ENCODE measurements at regions not wholly inside any gene's neighbourhood (a gene's known extent, or its start where the extent isn't known, plus 50 kb on each side); places are given as distances from the start of the nearest gene placed in this dataset.

GRCh38 chrX:1938190-1938589 lies 323.3 kb downstream of the ASMT start:
- H3K4me3 Mint-ChIP-seq (ENCODE audit: unreplicated experiment): no peak overlapping the region
- H3K27me3 Mint-ChIP-seq (ENCODE audit: unreplicated experiment): no peaks in the 10 kb centered on the region
- H3K4me1 Mint-ChIP-seq (ENCODE audit: unreplicated experiment): peaks cover 5% of the 10 kb centered on the region
- TF ChIP-seq CTCF (IDR thresholded peaks at IDR 0.05): no peak
- H3K9me3 Mint-ChIP-seq (ENCODE audit: unreplicated experiment): no peaks in the 10 kb centered on the region
- no peak overlapping the region for H3K27ac Mint-ChIP-seq (ENCODE audit: unreplicated experiment)
- DNase-seq (ENCODE audit: extremely low spot score, unreplicated experiment): no peak
- no peaks in the 10 kb centered on the region for H3K36me3 Mint-ChIP-seq (ENCODE audit: unreplicated experiment)

GRCh38 chrX:1941321-1941720 lies 326.5 kb downstream of the ASMT start:
- no peak overlapping the region for H3K4me3 Mint-ChIP-seq (ENCODE audit: unreplicated experiment)
- no peaks in the 10 kb centered on the region for H3K27me3 Mint-ChIP-seq (ENCODE audit: unreplicated experiment)
- H3K27ac Mint-ChIP-seq (ENCODE audit: unreplicated experiment): no peak overlapping the region
- no peaks in the 10 kb centered on the region for H3K4me1 Mint-ChIP-seq (ENCODE audit: unreplicated experiment)
- DNase-seq (ENCODE audit: extremely low spot score, unreplicated experiment): no peak
- TF ChIP-seq CTCF (IDR thresholded peaks at IDR 0.05): no peak
- no peaks in the 10 kb centered on the region for H3K36me3 Mint-ChIP-seq (ENCODE audit: unreplicated experiment)
- H3K9me3 Mint-ChIP-seq (ENCODE audit: unreplicated experiment): no peaks in the 10 kb centered on the region

GRCh38 chrX:1945879-1946278 lies 331.0 kb downstream of the ASMT start:
- Mint-ChIP-seq H3K27me3 (ENCODE audit: unreplicated experiment) (no peaks in the 10 kb centered on the region), H3K4me1 (ENCODE audit: unreplicated experiment) (no peaks in the 10 kb centered on the region), H3K9me3 (ENCODE audit: unreplicated experiment) (no peaks in the 10 kb centered on the region), H3K4me3 (ENCODE audit: unreplicated experiment) (no peak overlapping the region), H3K36me3 (ENCODE audit: unreplicated experiment) (no peaks in the 10 kb centered on the region), H3K27ac (ENCODE audit: unreplicated experiment) (no peak overlapping the region)
- no peak for TF ChIP-seq CTCF (IDR thresholded peaks at IDR 0.05)
- DNase-seq (ENCODE audit: extremely low spot score, unreplicated experiment): no peak

GRCh38 chrX:1946974-1947373 lies 332.1 kb downstream of the ASMT start:
- no peak for DNase-seq (ENCODE audit: extremely low spot score, unreplicated experiment)
- H3K27me3 Mint-ChIP-seq (ENCODE audit: unreplicated experiment): no peaks in the 10 kb centered on the region
- H3K36me3 Mint-ChIP-seq (ENCODE audit: unreplicated experiment): no peaks in the 10 kb centered on the region
- no peak for TF ChIP-seq CTCF (IDR thresholded peaks at IDR 0.05)
- no peaks in the 10 kb centered on the region for H3K9me3 Mint-ChIP-seq (ENCODE audit: unreplicated experiment)
- H3K27ac Mint-ChIP-seq (ENCODE audit: unreplicated experiment): no peak overlapping the region
- no peaks in the 10 kb centered on the region for H3K4me1 Mint-ChIP-seq (ENCODE audit: unreplicated experiment)
- H3K4me3 Mint-ChIP-seq (ENCODE audit: unreplicated experiment): no peak overlapping the region

All from osteocyte (in vitro differentiated cells).